ENCODE measurements at regions not wholly inside any gene's neighbourhood (a gene's known extent, or its start where the extent isn't known, plus 50 kb on each side); places are given as distances from the start of the nearest gene placed in this dataset.
"Not testable (repeated sequence)": the region's sequence is repeated elsewhere in the genome, so short reads cannot be mapped to it uniquely, and the experiment has no call there.

DNA sequence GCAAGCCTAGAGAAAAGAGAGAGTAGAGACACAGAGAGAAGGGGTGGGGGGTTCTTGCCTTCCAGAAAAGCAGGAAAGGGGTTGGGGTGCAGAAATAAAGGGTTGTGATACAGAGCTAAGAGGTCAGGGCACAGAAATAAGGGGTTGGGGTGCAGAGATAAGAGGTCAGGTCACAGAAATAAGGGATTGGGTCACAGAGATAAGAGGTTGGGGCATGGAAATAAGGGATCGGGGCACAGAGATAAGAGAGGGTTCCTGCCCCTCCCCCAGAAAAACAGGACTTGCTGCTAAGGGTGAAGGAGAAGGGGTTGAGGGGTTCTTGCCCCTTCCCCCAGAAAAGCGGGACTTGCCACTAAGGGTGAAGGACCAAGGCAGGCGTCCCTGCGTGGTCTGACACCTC is 189.6 kb upstream of the FRG2C start:
- TF ChIP-seq CTCF (conservative IDR thresholded peaks at IDR 0.05 in 1 of 2, IDR thresholded peaks at IDR 0.05 in 1 of 2; ENCODE audit: low read depth in 1 of 2, low read length in 2 of 2); EZH2 (IDR thresholded peaks at IDR 0.05; ENCODE audit: low read length, missing control alignments): not testable (repeated sequence)

Data from fibroblast of lung (primary cell).